Kidney (tissue), 13 donors: ENCODE measurements at regions not wholly inside any gene's neighbourhood (a gene's known extent, or its start where the extent isn't known, plus 50 kb on each side); places are given as distances from the start of the nearest gene placed in this dataset.

Experiments
- DNase-seq, 5 donors: peaks; one replicate each; pipeline ENCODE4 v3.0.0-alpha.2; 2013 to 2020
- FAIRE-seq: peaks from 2 replicates; lab custom pipeline; 2012; peaks lifted over from hg19 to GRCh38; lab: Jason Lieb, UNC
- H3K27ac ChIP-seq, 2 donors: one replicate each; pipeline ENCODE4 v1.7.0; 2013; ENCODE audit warnings: low read depth in 2 of 2, low read length in 2 of 2, inconsistent platforms in 1 of 2
- H3K27me3 ChIP-seq: one replicate; pipeline ENCODE4 v1.7.1; 2013; ENCODE audit warnings: low read length, inconsistent platforms; ENCODE audit not compliant: control insufficient read depth, insufficient read depth
- H3K36me3 ChIP-seq, 3 donors: one replicate each; pipeline versions ENCODE4 v1.7.0 to v1.7.1; 2013; ENCODE audit warnings: low read length in 3 of 3, control low read depth in 1 of 3, inconsistent platforms in 1 of 3; ENCODE audit not compliant: insufficient read depth in 3 of 3, control insufficient read depth in 2 of 3
- H3K4me1 ChIP-seq, 3 donors: one replicate each; pipeline versions ENCODE4 v1.7.0 to v1.7.1; 2013; ENCODE audit warnings: low read length in 3 of 3, inconsistent platforms in 1 of 3, low read depth in 1 of 3; ENCODE audit not compliant: control insufficient read depth in 2 of 3, insufficient read depth in 2 of 3
- H3K4me3 ChIP-seq, 3 donors: one replicate each; pipeline versions ENCODE4 v1.7.0 to v1.8.1; 2013; ENCODE audit warnings: low read length in 3 of 3, control low read depth in 1 of 3, inconsistent platforms in 1 of 3
- H3K9ac ChIP-seq, 3 donors: one replicate each; pipeline versions ENCODE4 v1.7.0 to v1.7.1; 2013; ENCODE audit warnings: low read length in 3 of 3, control low read depth in 1 of 3, inconsistent platforms in 1 of 3
- H3K9me3 ChIP-seq, 3 donors: one replicate each; pipeline versions ENCODE4 v1.7.0 to v1.7.1; 2013; ENCODE audit warnings: low read length in 3 of 3, control low read depth in 1 of 3, inconsistent platforms in 1 of 3; ENCODE audit not compliant: control insufficient read depth in 2 of 3, insufficient read depth in 1 of 3
- intact Hi-C: fragments of 100-400 bp; cut with DNase I; formaldehyde crosslinking; loops from one replicate; pipeline ENCODE4 v1.11.1; 2022
- TF ChIP-seq, protein P1 (sequence below): IDR thresholded peaks from 3 replicates; pipeline ENCODE4 v1.5.1; 2012; ENCODE audit warnings: mild to moderate bottlenecking, moderate library complexity, borderline replicate concordance; ENCODE audit not compliant: insufficient read depth; ENCODE audit errors: extremely low read depth
- donor health status: control.
- donor health status: control.
- donor health status: control.
- donor health status: control.
- donor health status: control.
- donor health status: DM: yes; HTN: yes; CAD: no.
- donor health status: Normal renal cell carcinoma (clear cell type).

GRCh38 chr5:133664422-133664821 lies 52.1 kb upstream of the FSTL4 start:
- H3K27me3 ChIP-seq: no peaks in the 10 kb centered on the region
- H3K36me3 ChIP-seq: no peaks in the 10 kb centered on the region
- no peak overlapping the region for H3K27ac ChIP-seq
- H3K4me3 ChIP-seq: no peak overlapping the region
- DNase-seq (no peak), FAIRE-seq (no peak)
- TF ChIP-seq, protein P1, sequence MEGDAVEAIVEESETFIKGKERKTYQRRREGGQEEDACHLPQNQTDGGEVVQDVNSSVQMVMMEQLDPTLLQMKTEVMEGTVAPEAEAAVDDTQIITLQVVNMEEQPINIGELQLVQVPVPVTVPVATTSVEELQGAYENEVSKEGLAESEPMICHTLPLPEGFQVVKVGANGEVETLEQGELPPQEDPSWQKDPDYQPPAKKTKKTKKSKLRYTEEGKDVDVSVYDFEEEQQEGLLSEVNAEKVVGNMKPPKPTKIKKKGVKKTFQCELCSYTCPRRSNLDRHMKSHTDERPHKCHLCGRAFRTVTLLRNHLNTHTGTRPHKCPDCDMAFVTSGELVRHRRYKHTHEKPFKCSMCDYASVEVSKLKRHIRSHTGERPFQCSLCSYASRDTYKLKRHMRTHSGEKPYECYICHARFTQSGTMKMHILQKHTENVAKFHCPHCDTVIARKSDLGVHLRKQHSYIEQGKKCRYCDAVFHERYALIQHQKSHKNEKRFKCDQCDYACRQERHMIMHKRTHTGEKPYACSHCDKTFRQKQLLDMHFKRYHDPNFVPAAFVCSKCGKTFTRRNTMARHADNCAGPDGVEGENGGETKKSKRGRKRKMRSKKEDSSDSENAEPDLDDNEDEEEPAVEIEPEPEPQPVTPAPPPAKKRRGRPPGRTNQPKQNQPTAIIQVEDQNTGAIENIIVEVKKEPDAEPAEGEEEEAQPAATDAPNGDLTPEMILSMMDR: no peak
- intact Hi-C loops: no loop called here
- H3K4me1 ChIP-seq: no peaks in the 10 kb centered on the region
- no peaks in the 10 kb centered on the region for H3K9me3 ChIP-seq
- H3K9ac ChIP-seq: no peak overlapping the region

GRCh38 chr5:133663397-133664054 lies 51.2 kb upstream of the FSTL4 start:
- FAIRE-seq: no peak

DNA sequence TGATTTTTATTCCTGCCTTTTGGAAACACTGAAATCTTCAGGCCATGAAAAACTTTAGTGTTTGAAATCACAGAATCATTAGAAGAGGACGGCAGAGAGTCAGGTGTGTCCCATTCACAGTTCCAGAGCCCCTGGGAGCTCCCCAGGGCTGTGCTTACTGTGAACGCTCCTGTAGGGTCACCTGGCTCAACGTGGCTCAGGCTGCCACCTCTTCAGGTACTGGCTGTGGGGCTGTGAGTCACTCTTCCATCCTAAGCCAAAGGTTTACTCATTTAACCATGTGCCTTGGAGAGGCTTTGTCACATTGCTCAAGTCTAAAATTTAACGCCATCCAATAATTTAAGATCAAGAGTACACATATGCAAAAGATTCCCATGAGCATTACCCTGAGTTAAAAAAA lies 50.2 kb upstream of the FSTL4 start:
- FAIRE-seq (no peak), DNase-seq (no peak)
- intact Hi-C loops: no loop called here
- no peaks in the 10 kb centered on the region for H3K36me3 ChIP-seq
- no peak overlapping the region for H3K27ac ChIP-seq
- H3K9me3 ChIP-seq: no peaks in the 10 kb centered on the region
- H3K4me3 ChIP-seq: no peak overlapping the region
- no peaks in the 10 kb centered on the region for H3K27me3 ChIP-seq
- no peaks in the 10 kb centered on the region for H3K4me1 ChIP-seq
- no peak overlapping the region for H3K9ac ChIP-seq
- TF ChIP-seq, protein P1: no peak

More at GRCh38 chr5:133663397-133664054, 51.2 kb upstream of the FSTL4 start:
- no peak for DNase-seq
- Histone ChIP-seq H3K27ac (no peak overlapping the region), H3K36me3 (no peaks in the 10 kb centered on the region), H3K27me3 (no peaks in the 10 kb centered on the region), H3K9ac (no peak overlapping the region), H3K4me3 (no peak overlapping the region), H3K4me1 (no peaks in the 10 kb centered on the region), H3K9me3 (no peaks in the 10 kb centered on the region)
- TF ChIP-seq, protein P1: no peak
- intact Hi-C loops: no loop called here
